NCI-H1092 treated with DMSO at 0.1 percent for 48 hours (cell line): ENCODE measurements at regions not wholly inside any gene's neighbourhood (a gene's known extent, or its start where the extent isn't known, plus 50 kb on each side); places are given as distances from the start of the nearest gene placed in this dataset.

Experiments used
- DNase-seq: peaks from one replicate; lab custom pipeline; 2025; lab: John Stamatoyannopoulos, UW

GRCh38 chr3:147015334-147015733 lies 391.0 kb downstream of the ZIC4 start:
- DNase-seq, result no peak

GRCh38 chr3:147008886-147009285 lies 397.5 kb downstream of the ZIC4 start:
- DNase-seq, result no peak

GRCh38 chr3:147008458-147008857 lies 397.9 kb downstream of the ZIC4 start:
- no peak for DNase-seq

GRCh38 chr3:147007736-147008245 lies 398.6 kb downstream of the ZIC4 start:
- DNase-seq, result no peak

- DNase-seq, result no peak
These were observed 397.6 kb upstream of the PLSCR5 start for GRCh38 chr3:147002721-147003120.

- DNase-seq, result no peak
These were observed 395.1 kb upstream of the PLSCR5 start for GRCh38 chr3:147000274-147000673.

- no peak for DNase-seq
These were observed 386.8 kb upstream of the PLSCR5 start for GRCh38 chr3:146991907-146992306.

GRCh38 chr3:146975476-146975875 lies 370.3 kb upstream of the PLSCR5 start:
- no peak for DNase-seq

- no peak for DNase-seq
These were observed 369.9 kb upstream of the PLSCR5 start for GRCh38 chr3:146975032-146975431.

- no peak for DNase-seq
These were observed 368.9 kb upstream of the PLSCR5 start for GRCh38 chr3:146974001-146974400.

GRCh38 chr3:146972726-146973125 lies 367.6 kb upstream of the PLSCR5 start:
- DNase-seq, result no peak

GRCh38 chr3:146970236-146970635 lies 365.1 kb upstream of the PLSCR5 start:
- no peak for DNase-seq

- DNase-seq, result no peak
These were observed 364.2 kb upstream of the PLSCR5 start for GRCh38 chr3:146969356-146969755.

GRCh38 chr3:146968204-146968651 lies 363.1 kb upstream of the PLSCR5 start:
- no peak for DNase-seq

- no peak for DNase-seq
These were observed 362.6 kb upstream of the PLSCR5 start for GRCh38 chr3:146967783-146968182.

- DNase-seq, result no peak
These were observed 361.0 kb upstream of the PLSCR5 start for GRCh38 chr3:146966124-146966523.

- no peak for DNase-seq
These were observed 348.4 kb upstream of the PLSCR5 start for GRCh38 chr3:146953511-146953981.

GRCh38 chr3:146948985-146949384 lies 343.8 kb upstream of the PLSCR5 start:
- no peak for DNase-seq

- no peak for DNase-seq
These were observed 343.0 kb upstream of the PLSCR5 start for GRCh38 chr3:146948186-146948585.

GRCh38 chr3:146929696-146930095 lies 324.6 kb upstream of the PLSCR5 start:
- DNase-seq, result no peak

GRCh38 chr3:146928421-146929059 lies 323.4 kb upstream of the PLSCR5 start:
- no peak for DNase-seq

GRCh38 chr3:146921693-146922092 lies 316.5 kb upstream of the PLSCR5 start:
- DNase-seq, result no peak

- DNase-seq, result no peak
These were observed 309.3 kb upstream of the PLSCR5 start for GRCh38 chr3:146914409-146914808.
